NCI-H748 (cell line): ENCODE measurements at regions not wholly inside any gene's neighbourhood (a gene's known extent, or its start where the extent isn't known, plus 50 kb on each side); places are given as distances from the start of the nearest gene placed in this dataset.

Experiments used
- DNase-seq: peaks from one replicate; lab custom pipeline; 2025; ENCODE audit not compliant: unreplicated experiment; lab: John Stamatoyannopoulos, UW

- no peak for DNase-seq
These were observed 59.5 kb upstream of the DYNAP start for GRCh38 chr18:54531402-54532065.

DNA sequence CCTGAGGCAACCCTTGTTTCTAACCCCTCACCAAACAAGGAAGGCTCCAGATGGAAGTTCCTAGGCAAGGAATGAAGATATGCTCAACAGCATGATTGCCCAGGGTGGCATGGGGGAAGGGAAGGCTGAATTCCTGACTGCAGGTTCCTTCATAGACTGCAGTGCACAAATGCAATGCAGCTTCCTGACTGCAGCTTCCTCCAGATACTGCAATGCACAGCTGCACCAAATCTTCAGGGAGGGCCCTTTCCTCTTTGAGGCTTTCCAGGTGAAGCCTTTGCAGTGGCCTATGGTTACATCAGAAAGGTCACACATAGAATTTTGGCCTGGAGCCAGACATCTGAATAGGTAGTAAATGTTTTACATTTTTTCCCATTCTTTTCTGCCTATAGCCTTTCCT is 58.8 kb upstream of the DYNAP start:
- DNase-seq: no peak

- no peak for DNase-seq
These were observed 58.1 kb upstream of the DYNAP start for GRCh38 chr18:54532962-54533361.
